Neural progenitor cell (in vitro differentiated cells): ENCODE measurements at regions not wholly inside any gene's neighbourhood (a gene's known extent, or its start where the extent isn't known, plus 50 kb on each side); places are given as distances from the start of the nearest gene placed in this dataset.

Source experiments
- DNase-seq: peaks from one replicate; pipeline ENCODE4 v3.0.0-alpha.2; 2016; ENCODE audit warnings: low spot score
- H2AFZ ChIP-seq: fragments of 200-600 bp; sonication (generic); replicated peaks from 2 replicates; pipeline ENCODE4 v1.6.1; 2016; ENCODE audit warnings: antibody characterized with exemption
- H3F3A ChIP-seq: fragments of 200-600 bp; sonication (generic); 2 replicates; pipeline ENCODE4 v1.6.1; 2016; ENCODE audit warnings: antibody characterized with exemption, low read depth
- H3K27ac ChIP-seq: fragments of 200-600 bp; sonication (generic); 2 replicates; pipeline ENCODE4 v1.5.1; 2016; ENCODE audit warnings: mild to moderate bottlenecking
- H3K27me3 ChIP-seq: fragments of 200-600 bp; sonication (generic); 2 replicates; pipeline ENCODE4 v1.6.1; 2016; ENCODE audit warnings: mild to moderate bottlenecking, moderate library complexity
- H3K36me3 ChIP-seq: fragments of 200-600 bp; sonication (generic); 2 replicates; pipeline ENCODE4 v1.5.1; 2016
- H3K4me1 ChIP-seq: fragments of 200-600 bp; sonication (generic); 2 replicates; pipeline ENCODE4 v1.6.1; 2016; ENCODE audit warnings: mixed run types
- H3K4me2 ChIP-seq: fragments of 200-600 bp; sonication (generic); 2 replicates; pipeline ENCODE4 v1.6.1; 2016
- H3K4me3 ChIP-seq: fragments of 200-600 bp; sonication (generic); 2 replicates; pipeline ENCODE4 v1.5.1; 2016
- H3K79me2 ChIP-seq: fragments of 200-600 bp; sonication (generic); 2 replicates; pipeline ENCODE4 v1.6.1; 2016; ENCODE audit warnings: low read depth
- H3K9ac ChIP-seq: fragments of 200-600 bp; sonication (generic); 2 replicates; pipeline ENCODE4 v1.6.1; 2016
- H3K9me3 ChIP-seq: fragments of 200-600 bp; sonication (generic); 2 replicates; pipeline ENCODE4 v1.5.1; 2016; ENCODE audit warnings: low read depth
- H4K20me1 ChIP-seq: fragments of 200-600 bp; sonication (generic); 2 replicates; pipeline ENCODE4 v1.6.1; 2016; ENCODE audit warnings: low read depth
- H3K27ac Mint-ChIP-seq: 3 replicates; pipeline ENCODE4 v1.8.0; 2021; ENCODE audit warnings: mixed read lengths
- H3K27me3 Mint-ChIP-seq: 2 replicates; pipeline ENCODE4 v1.8.0; 2022; ENCODE audit warnings: low read depth, mild to moderate bottlenecking, inconsistent platforms, moderate library complexity, mixed read lengths; ENCODE audit not compliant: insufficient read depth
- H3K36me3 Mint-ChIP-seq: 3 replicates; pipeline ENCODE4 v1.8.0; 2021; ENCODE audit warnings: mixed read lengths
- H3K4me1 Mint-ChIP-seq: 3 replicates; pipeline ENCODE4 v1.8.0; 2021; ENCODE audit warnings: mixed read lengths
- H3K4me3 Mint-ChIP-seq: 3 replicates; pipeline ENCODE4 v1.8.0; 2021; ENCODE audit warnings: mild to moderate bottlenecking, moderate library complexity, mixed read lengths
- H3K9me3 Mint-ChIP-seq: 3 replicates; pipeline ENCODE4 v1.8.0; 2020; ENCODE audit warnings: mixed read lengths
- CTCF ChIP-seq: fragments of 200-600 bp; sonication (generic); IDR thresholded peaks from 2 replicates; pipeline ENCODE4 v1.5.1; 2017; ENCODE audit warnings: antibody characterized with exemption, mild to moderate bottlenecking
- EZH2 ChIP-seq: fragments of 200-600 bp; sonication (generic); IDR thresholded peaks from 2 replicates; pipeline ENCODE4 v1.6.1; 2017; ENCODE audit warnings: antibody characterized with exemption, mild to moderate bottlenecking, moderate library complexity
- EZH2phosphoT487 ChIP-seq: fragments of 200-600 bp; sonication (generic); IDR thresholded peaks from 2 replicates; pipeline ENCODE4 v1.6.1; 2017; ENCODE audit warnings: antibody characterized with exemption

DNA sequence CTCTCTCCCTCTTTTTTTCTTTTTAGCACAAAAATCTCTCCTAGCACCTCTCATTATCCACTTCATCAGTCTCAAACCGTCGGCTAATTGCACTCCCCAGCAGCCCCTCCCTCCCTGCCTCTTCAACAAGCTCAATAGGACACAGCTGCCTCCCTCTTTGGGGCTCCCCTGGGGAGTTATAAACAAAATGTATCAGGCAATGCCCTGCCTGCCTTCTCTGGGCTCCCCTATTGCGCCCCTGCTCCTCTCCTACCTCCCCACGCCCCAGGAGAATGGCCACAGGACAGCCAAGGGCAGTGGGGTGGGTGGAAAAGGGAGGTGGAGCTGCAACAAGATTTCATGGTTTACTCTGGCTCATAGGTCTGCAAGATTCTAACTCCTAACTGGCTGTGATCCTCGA, 147.1 kb upstream of the GRIK3 start:
- no peak for TF ChIP-seq EZH2
- no peak for TF ChIP-seq CTCF
- TF ChIP-seq EZH2phosphoT487 = no peak
- no peaks in the 10 kb centered on the region for H3K36me3 Mint-ChIP-seq
- Histone ChIP-seq H2AFZ (peak overlapping the region; percentile 46), H4K20me1 (no peaks in the 10 kb centered on the region), H3K9me3 (peaks cover 4% of the 10 kb centered on the region), H3K27ac (no peak overlapping the region), H3K4me1 (peaks cover 21% of the 10 kb centered on the region), H3K4me3 (no peak overlapping the region), H3K4me2 (peak overlapping the region; percentile 52), H3K79me2 (no peaks in the 10 kb centered on the region), H3K9ac (no peak overlapping the region), H3F3A (peaks cover 8% of the 10 kb centered on the region), H3K27me3 (no peaks in the 10 kb centered on the region), H3K36me3 (no peaks in the 10 kb centered on the region)
- no peak overlapping the region for H3K4me3 Mint-ChIP-seq
- peaks cover 2% of the 10 kb centered on the region for H3K27me3 Mint-ChIP-seq
- no peaks in the 10 kb centered on the region for H3K9me3 Mint-ChIP-seq
- DNase-seq = no peak
- H3K4me1 Mint-ChIP-seq = peaks cover 5% of the 10 kb centered on the region
- no peak overlapping the region for H3K27ac Mint-ChIP-seq

- H4K20me1 ChIP-seq = no peaks in the 10 kb centered on the region
- TF ChIP-seq CTCF (no peak), EZH2 (no peak), EZH2phosphoT487 (no peak)
- no peak overlapping the region for H3K27ac Mint-ChIP-seq
- H3K36me3 Mint-ChIP-seq = no peaks in the 10 kb centered on the region
- H3K4me3 ChIP-seq = no peak overlapping the region
- H3K79me2 ChIP-seq = no peaks in the 10 kb centered on the region
- H3K27me3 Mint-ChIP-seq = peaks cover 2% of the 10 kb centered on the region
- H3K4me3 Mint-ChIP-seq = no peak overlapping the region
- no peaks in the 10 kb centered on the region for H3K36me3 ChIP-seq
- no peak overlapping the region for H3K27ac ChIP-seq
- H3K4me2 ChIP-seq = no peak overlapping the region
- peaks cover 13% of the 10 kb centered on the region for H3K4me1 ChIP-seq
- peaks cover 8% of the 10 kb centered on the region for H3F3A ChIP-seq
- H3K9me3 Mint-ChIP-seq = no peaks in the 10 kb centered on the region
- H3K4me1 Mint-ChIP-seq = peaks cover 5% of the 10 kb centered on the region
- no peak overlapping the region for H2AFZ ChIP-seq
- H3K9me3 ChIP-seq = peaks cover 4% of the 10 kb centered on the region
- DNase-seq = no peak
- no peaks in the 10 kb centered on the region for H3K27me3 ChIP-seq
- H3K9ac ChIP-seq = no peak overlapping the region
Measured at GRCh38 chr1:37184789-37185188, 150.5 kb upstream of the GRIK3 start.

- Histone ChIP-seq H3F3A (peaks cover 3% of the 10 kb centered on the region), H3K9me3 (peaks cover 4% of the 10 kb centered on the region), H4K20me1 (no peaks in the 10 kb centered on the region), H3K27ac (no peak overlapping the region), H3K27me3 (no peaks in the 10 kb centered on the region), H3K79me2 (no peaks in the 10 kb centered on the region), H3K4me3 (no peak overlapping the region), H3K4me2 (no peak overlapping the region), H3K36me3 (no peaks in the 10 kb centered on the region), H3K4me1 (peaks cover 10% of the 10 kb centered on the region), H3K9ac (no peak overlapping the region), H2AFZ (no peak overlapping the region)
- DNase-seq = no peak
- TF ChIP-seq EZH2 (no peak), EZH2phosphoT487 (no peak), CTCF (no peak)
- Mint-ChIP-seq H3K9me3 (no peaks in the 10 kb centered on the region), H3K4me3 (no peak overlapping the region), H3K4me1 (peaks cover 4% of the 10 kb centered on the region), H3K27ac (no peak overlapping the region), H3K36me3 (no peaks in the 10 kb centered on the region), H3K27me3 (peaks cover 2% of the 10 kb centered on the region)
Measured at GRCh38 chr1:37186246-37186756, 152.0 kb upstream of the GRIK3 start.
